CD4-positive, alpha-beta T cell (primary cell): ENCODE measurements at regions not wholly inside any gene's neighbourhood (a gene's known extent, or its start where the extent isn't known, plus 50 kb on each side); places are given as distances from the start of the nearest gene placed in this dataset.

Source experiments
- ATAC-seq: fragments of 200-7000 bp; cut with Tn5 transposase; one replicate; pipeline ENCODE4 v1.10.0; 2022; ENCODE audit warnings: mild to moderate bottlenecking; ENCODE audit not compliant: poor library complexity
- CTCF ChIA-PET: fragments of 350-600 bp; sonication (Branson Sonifier 250); formaldehyde crosslinking; loops from one replicate; lab custom pipeline; 2021; ENCODE audit warnings: antibody characterized with exemption, inconsistent platforms; lab: Charles Lee
- POLR2A ChIA-PET: fragments of 350-600 bp; sonication (Branson Sonifier 250); formaldehyde crosslinking; loops from one replicate; lab custom pipeline; 2021; ENCODE audit warnings: antibody characterized with exemption, inconsistent platforms; lab: Charles Lee
- DNase-seq, 14 experiments: peaks; one replicate each; pipeline ENCODE4 v3.0.0-alpha.2; 2013 to 2020; ENCODE audit warnings: mixed read lengths in 2 of 14
- H3K27ac ChIP-seq, 2 donors: one replicate each; pipeline versions ENCODE4 v1.5.1 to v1.7.0; 2013; ENCODE audit warnings: low read length in 2 of 2, low read depth in 1 of 2, mild to moderate bottlenecking in 1 of 2
- H3K27me3 ChIP-seq, 2 experiments: 1 replicate in 1 of 2; 2 replicates in 1 of 2; pipeline versions ENCODE4 v1.6.1 to v1.7.0; 2013; ENCODE audit warnings: low read length in 2 of 2, control low read depth in 1 of 2, mild to moderate bottlenecking in 1 of 2, moderate library complexity in 1 of 2; ENCODE audit not compliant: insufficient read depth in 2 of 2, control insufficient read depth in 1 of 2
- H3K36me3 ChIP-seq: one replicate; pipeline ENCODE4 v1.6.1; 2013; ENCODE audit warnings: low read length, control low read depth; ENCODE audit not compliant: insufficient read depth
- H3K4me1 ChIP-seq: one replicate; pipeline ENCODE4 v1.6.1; 2013; ENCODE audit warnings: low read length, control low read depth; ENCODE audit not compliant: insufficient read depth
- H3K4me3 ChIP-seq: one replicate; pipeline ENCODE4 v1.5.1; 2013; ENCODE audit warnings: mild to moderate bottlenecking, low read length, moderate library complexity
- H3K9me3 ChIP-seq, 2 experiments: 1 replicate in 1 of 2; 2 replicates in 1 of 2; pipeline versions ENCODE4 v1.6.1 to v1.7.0; 2013; ENCODE audit warnings: low read length in 2 of 2, mild to moderate bottlenecking in 2 of 2, control low read depth in 1 of 2, moderate library complexity in 1 of 2; ENCODE audit not compliant: control insufficient read depth in 1 of 2, insufficient read depth in 1 of 2
- H3K27ac Mint-ChIP-seq: one replicate; pipeline ENCODE4 v1.8.0; 2020; ENCODE audit warnings: mixed read lengths
- H3K27me3 Mint-ChIP-seq: one replicate; pipeline ENCODE4 v1.8.0; 2021; ENCODE audit warnings: mixed read lengths
- H3K36me3 Mint-ChIP-seq: one replicate; pipeline ENCODE4 v1.8.0; 2021; ENCODE audit warnings: low read depth, mixed read lengths
- H3K4me1 Mint-ChIP-seq: one replicate; pipeline ENCODE4 v1.8.0; 2021; ENCODE audit warnings: low read depth, mixed read lengths
- H3K4me3 Mint-ChIP-seq: one replicate; pipeline ENCODE4 v1.8.0; 2020; ENCODE audit warnings: mild to moderate bottlenecking, mixed read lengths
- H3K9me3 Mint-ChIP-seq: one replicate; pipeline ENCODE4 v1.8.0; 2020; ENCODE audit warnings: mixed read lengths
- intact Hi-C, 2 experiments: fragments of 100-400 bp; cut with DNase I in 1 of 2; cut with micrococcal nuclease in 1 of 2; formaldehyde crosslinking; loops; one replicate each; pipeline versions ENCODE4 v1.15.1 to v1.9.0; 2023 to 2025; cut with DNase I, micrococcal nuclease
- TF ChIP-seq, protein P1 (sequence below): fragments of 200-600 bp; IDR thresholded peaks from one replicate; pipeline ENCODE4 v1.8.0; 2022; ENCODE audit warnings: antibody characterized with exemption, mild to moderate bottlenecking

GRCh38 chr7:118696879-118697278 is 472.4 kb downstream of the ANKRD7 start:
- Mint-ChIP-seq H3K36me3 (no peaks in the 10 kb centered on the region), H3K9me3 (peaks cover 4% of the 10 kb centered on the region), H3K4me3 (no peak overlapping the region), H3K27me3 (no peaks in the 10 kb centered on the region), H3K27ac (no peak overlapping the region), H3K4me1 (no peaks in the 10 kb centered on the region)
- TF ChIP-seq, protein P1, sequence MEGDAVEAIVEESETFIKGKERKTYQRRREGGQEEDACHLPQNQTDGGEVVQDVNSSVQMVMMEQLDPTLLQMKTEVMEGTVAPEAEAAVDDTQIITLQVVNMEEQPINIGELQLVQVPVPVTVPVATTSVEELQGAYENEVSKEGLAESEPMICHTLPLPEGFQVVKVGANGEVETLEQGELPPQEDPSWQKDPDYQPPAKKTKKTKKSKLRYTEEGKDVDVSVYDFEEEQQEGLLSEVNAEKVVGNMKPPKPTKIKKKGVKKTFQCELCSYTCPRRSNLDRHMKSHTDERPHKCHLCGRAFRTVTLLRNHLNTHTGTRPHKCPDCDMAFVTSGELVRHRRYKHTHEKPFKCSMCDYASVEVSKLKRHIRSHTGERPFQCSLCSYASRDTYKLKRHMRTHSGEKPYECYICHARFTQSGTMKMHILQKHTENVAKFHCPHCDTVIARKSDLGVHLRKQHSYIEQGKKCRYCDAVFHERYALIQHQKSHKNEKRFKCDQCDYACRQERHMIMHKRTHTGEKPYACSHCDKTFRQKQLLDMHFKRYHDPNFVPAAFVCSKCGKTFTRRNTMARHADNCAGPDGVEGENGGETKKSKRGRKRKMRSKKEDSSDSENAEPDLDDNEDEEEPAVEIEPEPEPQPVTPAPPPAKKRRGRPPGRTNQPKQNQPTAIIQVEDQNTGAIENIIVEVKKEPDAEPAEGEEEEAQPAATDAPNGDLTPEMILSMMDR = no peak
- intact Hi-C loops = no loop called here
- CTCF ChIA-PET = no interaction called here
- Histone ChIP-seq H3K4me1 (no peaks in the 10 kb centered on the region), H3K9me3 (no peaks in the 10 kb centered on the region), H3K27me3 (no peaks in the 10 kb centered on the region), H3K27ac (no peak overlapping the region), H3K36me3 (no peaks in the 10 kb centered on the region), H3K4me3 (no peak overlapping the region)
- no peak for DNase-seq
- no peak for ATAC-seq
- POLR2A ChIA-PET = no interaction called here

DNA sequence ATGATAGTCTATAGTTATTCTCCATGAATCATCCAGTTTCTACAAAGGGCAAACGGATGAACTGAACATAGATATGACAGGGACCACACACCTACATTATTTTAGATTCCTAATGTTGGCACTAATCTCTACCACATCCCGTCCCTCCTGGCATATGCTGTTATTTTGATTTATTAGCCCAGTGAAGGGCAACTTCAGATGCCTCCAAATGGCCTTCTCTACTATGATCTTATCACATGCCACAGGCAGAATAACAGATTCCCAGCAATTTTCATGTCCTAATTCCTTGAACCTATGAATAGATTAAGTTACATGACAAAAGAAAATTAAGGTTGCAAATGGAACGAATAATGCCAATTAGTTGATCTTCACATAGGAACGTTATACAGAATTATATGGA is 474.7 kb downstream of the ANKRD7 start:
- no peaks in the 10 kb centered on the region for H3K27me3 Mint-ChIP-seq
- H3K36me3 Mint-ChIP-seq = no peaks in the 10 kb centered on the region
- Histone ChIP-seq H3K4me3 (no peak overlapping the region), H3K27me3 (no peaks in the 10 kb centered on the region), H3K36me3 (no peaks in the 10 kb centered on the region), H3K9me3 (no peaks in the 10 kb centered on the region), H3K4me1 (no peaks in the 10 kb centered on the region), H3K27ac (no peak overlapping the region)
- no peaks in the 10 kb centered on the region for H3K4me1 Mint-ChIP-seq
- ChIA-PET CTCF (no interaction called here), POLR2A (no interaction called here)
- peaks cover 6% of the 10 kb centered on the region for H3K9me3 Mint-ChIP-seq
- H3K27ac Mint-ChIP-seq = no peak overlapping the region
- intact Hi-C loops = no loop called here
- ATAC-seq (no peak), DNase-seq (no peak)
- no peak overlapping the region for H3K4me3 Mint-ChIP-seq
- TF ChIP-seq, protein P1 = no peak

GRCh38 chr7:118708741-118709140 is 484.2 kb downstream of the ANKRD7 start:
- Histone ChIP-seq H3K27me3 (no peaks in the 10 kb centered on the region), H3K36me3 (no peaks in the 10 kb centered on the region), H3K9me3 (no peaks in the 10 kb centered on the region), H3K27ac (no peak overlapping the region), H3K4me3 (no peak overlapping the region), H3K4me1 (no peaks in the 10 kb centered on the region)
- no peak for ATAC-seq
- no peaks in the 10 kb centered on the region for H3K27me3 Mint-ChIP-seq
- no peaks in the 10 kb centered on the region for H3K4me1 Mint-ChIP-seq
- no peaks in the 10 kb centered on the region for H3K36me3 Mint-ChIP-seq
- intact Hi-C loops = no loop called here
- DNase-seq = no peak
- no peak overlapping the region for H3K27ac Mint-ChIP-seq
- ChIA-PET POLR2A (no interaction called here), CTCF (no interaction called here)
- H3K4me3 Mint-ChIP-seq = no peak overlapping the region
- no peaks in the 10 kb centered on the region for H3K9me3 Mint-ChIP-seq
- TF ChIP-seq, protein P1 = no peak
